Activated T-cell treated with anti-CD3 and anti-CD28 coated beads for 1 hour (primary cell): ENCODE measurements at regions not wholly inside any gene's neighbourhood (a gene's known extent, or its start where the extent isn't known, plus 50 kb on each side); places are given as distances from the start of the nearest gene placed in this dataset.

Source experiments
- DNase-seq: peaks from one replicate; pipeline ENCODE4 v3.0.0-alpha.2; 2020; ENCODE audit warnings: low read depth

DNA sequence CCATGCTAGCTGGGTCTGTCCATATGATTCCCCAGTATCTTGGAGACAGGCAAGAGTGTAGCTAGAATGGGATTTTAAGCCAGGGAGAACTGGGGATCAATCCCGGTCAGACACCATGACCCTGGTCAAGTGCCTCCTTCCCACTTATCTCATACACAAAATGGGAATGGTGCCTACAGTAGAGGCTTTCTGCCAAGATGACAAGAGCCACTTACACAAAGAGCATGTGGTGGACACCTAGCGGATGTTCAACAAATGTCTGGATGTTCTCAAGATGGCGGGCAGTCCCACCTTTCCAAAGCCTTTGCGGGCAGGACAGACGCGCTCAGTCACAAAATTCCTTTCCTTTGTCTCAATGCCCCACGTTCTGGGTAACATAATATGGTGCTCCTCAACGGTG is 57.3 kb downstream of the MAF start:
- DNase-seq = no peak

DNA sequence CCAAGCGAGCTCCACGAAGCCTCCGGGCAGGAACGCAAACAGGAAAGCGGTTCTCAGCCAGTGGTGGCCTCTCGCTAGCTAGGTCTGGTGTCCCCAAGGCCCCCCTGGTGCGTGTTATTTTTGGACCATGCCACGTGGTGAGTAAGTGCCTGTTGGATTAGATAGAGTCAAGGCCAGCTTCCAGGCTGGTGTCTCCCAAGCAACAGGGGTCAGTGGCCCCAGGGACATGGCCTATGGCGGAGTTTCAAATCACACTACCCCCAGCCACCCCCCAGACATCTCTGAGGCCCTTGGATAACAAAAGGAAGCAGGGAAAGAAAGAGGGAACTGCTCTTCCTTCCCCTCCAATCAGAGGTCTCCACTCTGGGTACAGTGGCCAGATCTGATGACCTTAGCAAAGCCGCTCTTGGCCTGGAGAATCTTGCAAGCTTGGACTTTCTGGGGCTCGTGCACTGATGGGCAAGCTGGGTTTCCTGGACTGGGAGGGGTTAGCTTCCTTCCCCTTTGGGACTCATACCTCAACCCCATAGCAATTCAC is 58.2 kb downstream of the MAF start:
- no peak for DNase-seq

DNA sequence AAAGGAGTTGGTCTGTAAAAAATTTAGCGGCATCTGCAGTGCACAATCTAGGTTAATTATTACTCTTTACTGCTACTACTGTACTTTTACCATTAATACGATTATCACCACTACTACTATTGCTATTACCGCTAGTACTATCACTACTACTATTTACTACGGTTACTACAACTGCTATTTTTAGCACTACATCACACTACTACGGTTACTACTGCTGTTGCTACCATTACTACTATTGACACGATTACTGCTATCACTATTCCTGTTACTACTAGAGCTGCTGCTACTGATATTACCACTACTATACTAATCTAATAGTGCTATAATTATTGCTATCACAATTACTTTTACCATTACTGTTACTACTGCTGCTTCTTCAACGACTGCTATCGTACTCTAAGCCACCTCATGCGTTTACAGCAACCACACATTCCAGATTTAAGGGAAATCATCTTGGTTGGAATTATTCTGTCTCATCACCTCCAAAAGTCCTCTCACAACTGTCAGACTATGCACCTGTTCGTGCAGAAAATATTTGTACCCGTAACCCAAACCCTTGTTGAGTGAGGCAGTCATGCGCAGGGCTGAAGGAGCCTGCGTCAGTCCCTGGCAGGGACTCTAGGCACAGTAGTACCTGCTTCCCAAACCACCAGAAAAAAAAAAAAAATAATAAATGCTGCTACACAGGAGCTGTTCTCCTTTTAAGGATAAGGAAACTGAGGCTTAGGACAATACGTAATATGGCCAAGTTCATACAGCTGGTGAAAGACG is 59.5 kb downstream of the MAF start:
- no peak for DNase-seq

DNA sequence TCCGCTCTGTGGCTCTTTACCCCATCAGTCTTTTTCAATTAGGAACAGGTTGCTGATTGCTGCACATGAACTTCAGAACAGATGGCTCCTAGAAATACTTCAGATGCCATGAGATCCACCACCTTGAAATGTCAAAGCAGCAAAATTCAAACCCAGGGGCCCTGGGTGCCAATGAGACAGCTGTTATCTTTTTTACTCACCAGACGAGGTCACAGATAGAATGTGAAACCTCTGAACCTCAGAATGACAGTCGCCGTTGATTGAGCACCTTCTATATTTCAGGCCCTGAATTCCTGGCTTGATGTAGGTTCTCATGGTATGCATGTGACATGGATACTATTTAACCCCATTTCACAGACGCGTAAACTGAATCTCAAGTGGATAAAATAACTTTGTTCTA is 63.0 kb downstream of the MAF start:
- no peak for DNase-seq

DNA sequence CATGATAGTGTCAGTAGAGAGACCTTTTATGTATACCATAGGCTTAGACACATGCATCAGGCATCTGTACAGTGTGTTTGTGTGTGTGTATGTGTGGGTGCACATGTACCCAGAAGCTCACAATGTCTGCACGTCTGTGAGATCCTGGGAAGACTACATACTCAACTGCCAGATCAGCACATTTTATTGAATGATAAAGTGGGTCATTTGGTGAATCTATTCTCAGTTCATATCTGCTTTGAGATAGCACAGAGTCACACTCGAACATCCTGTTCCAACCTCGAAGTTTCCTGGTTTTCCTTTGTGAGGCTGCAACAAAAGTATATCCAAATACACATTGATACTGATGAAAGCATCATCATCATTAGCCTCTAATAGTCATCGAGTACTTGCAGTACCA is 63.6 kb downstream of the MAF start:
- no peak for DNase-seq

DNA sequence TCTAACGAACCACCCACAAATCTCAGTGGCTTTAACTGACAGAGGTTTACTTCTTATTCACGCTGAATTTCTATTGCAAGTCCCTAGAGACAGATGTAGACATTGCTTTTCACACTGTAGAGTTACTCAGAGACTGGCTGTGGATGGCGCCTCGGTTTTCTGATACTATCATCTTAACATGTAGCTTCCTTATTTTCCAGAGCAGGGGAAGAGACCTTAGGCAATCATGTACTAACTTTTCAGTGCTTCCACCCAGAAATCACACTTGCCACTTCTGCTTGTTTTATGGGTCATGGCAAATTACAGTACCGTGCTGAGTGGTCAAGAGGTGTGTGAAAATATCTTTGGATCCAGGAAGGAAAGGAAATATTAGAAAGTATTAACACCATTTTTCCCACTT is 65.4 kb downstream of the MAF start:
- DNase-seq = no peak

DNA sequence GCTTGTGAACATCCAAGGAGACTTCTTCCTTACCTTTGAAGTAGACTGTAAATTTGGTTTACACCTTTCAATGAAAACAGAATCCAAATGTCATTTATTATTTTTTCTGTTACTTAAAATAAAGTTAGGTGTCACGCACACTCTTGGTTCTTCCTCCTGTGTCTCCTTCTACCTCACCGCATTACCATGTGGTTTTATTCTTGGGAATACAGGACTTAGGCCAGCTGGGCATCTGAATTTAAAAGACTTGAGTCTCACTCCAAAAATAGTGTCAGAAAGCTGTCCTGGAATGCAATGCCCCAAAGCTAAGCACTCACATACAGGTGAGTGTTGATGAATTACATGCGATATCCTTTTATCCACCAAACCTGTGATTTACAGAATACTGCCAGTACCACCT is 66.4 kb downstream of the MAF start:
- no peak for DNase-seq

DNA sequence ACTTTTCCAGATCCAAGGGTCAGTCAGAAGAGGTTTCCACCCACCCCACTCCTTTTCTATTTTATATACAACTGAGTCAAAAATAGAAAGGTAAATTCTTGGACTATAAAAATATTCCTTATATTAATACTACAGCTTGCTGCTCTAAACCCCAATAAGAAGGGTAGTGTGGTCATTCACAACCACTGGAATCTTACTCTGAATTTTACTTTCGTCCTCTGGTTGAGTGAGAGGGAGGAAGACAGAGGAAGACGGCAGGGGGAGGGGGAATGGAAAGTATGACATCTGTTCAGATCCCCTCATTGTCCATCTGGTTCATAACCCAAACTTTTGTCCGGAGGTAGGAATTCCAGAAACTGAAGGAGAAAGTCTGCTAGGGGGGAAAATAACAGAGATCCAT is 67.2 kb downstream of the MAF start:
- no peak for DNase-seq

DNA sequence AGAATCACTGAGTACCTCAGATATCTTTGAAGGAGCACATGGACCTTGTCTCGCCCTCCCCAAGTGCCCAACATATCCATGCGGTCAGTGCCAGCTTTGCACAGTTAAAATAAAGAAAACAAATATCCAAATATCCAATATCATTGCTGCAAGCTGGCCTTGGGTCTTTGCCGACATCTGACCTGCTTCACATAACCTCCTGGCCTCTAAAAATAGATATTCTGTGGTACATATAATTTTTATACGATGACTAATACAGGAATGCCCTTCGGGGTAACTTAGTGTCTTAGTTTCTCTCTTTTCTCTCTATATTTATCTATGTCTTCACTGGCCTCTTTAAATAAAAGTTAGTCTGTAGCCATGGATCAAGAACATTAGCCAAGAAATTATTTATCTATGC is 67.8 kb downstream of the MAF start:
- no peak for DNase-seq

DNA sequence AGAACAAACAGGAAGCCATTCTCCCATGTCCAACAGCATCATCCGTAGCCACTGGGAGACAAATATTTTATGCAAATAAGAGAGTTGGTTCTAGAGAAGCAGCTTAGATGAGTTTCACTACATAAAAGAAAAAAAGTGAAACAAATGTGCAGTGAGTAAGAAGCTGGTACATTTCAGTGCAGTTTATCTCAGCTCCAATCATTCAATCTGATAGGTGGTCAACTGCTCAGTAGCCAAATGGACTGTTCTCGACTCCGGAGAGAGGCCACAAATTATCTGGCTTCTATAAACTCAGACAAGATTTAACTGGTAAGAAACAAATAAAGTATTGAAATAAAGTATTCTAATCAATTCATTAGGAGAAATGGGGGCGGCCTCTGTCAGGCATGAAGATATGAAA is 68.3 kb downstream of the MAF start:
- no peak for DNase-seq

DNA sequence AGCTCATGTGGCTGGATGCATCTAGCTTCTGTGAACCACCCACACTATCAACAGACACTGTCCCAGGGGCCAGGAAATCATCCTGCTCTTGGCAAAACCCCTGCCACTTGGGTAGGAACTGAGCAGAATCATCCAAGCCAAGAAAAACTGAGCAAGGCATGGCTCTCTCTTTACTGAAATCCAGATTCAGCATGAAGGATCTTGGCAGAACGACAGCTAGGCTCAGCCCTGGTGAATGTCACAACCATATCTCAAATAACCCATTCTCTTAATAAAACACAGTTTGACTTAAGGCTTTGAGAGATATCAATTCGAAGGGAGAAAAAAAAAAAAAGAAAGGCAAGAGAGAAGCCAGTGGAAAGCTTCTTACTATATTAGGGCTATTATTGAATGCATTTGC is 72.2 kb downstream of the MAF start:
- DNase-seq = no peak

DNA sequence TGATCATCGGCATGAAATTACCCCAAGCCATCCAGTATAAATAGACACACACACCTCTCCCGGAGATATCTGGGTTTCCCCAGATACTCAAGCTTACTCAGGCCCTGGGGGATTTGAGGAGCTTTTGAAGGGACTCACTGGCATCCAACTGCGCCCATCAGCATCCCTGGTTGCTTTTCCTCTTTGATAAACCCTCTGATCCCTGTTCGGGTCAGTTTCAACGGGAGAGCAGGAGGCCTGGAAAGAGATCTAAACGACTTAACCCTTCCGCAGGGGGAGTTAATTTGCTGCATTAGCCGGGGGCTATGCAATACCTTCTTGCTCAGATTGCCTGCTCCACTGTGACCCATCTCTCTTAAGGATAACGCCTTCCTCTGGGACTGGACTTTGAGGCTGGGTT is 76.6 kb downstream of the MAF start:
- no peak for DNase-seq

DNA sequence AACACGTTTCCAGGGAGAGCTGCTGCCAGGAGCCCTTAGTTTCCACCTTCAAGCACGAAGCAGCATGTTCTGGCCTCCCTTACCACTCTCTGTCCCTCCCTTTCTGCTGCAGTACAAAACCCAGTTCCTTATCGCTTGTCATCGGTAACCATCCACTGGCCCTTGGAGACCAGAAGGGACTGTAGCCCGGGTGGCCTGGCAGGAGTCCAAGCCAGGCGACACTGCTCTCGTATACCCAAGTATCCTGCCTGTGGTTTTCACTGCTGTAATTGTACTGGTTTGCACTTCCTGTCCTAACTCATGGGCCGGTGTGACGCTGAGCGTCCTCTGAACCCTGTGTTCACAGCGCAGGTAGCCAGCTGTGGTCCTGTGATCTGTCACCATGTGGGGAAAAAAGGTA is 81.1 kb downstream of the MAF start:
- no peak for DNase-seq

DNA sequence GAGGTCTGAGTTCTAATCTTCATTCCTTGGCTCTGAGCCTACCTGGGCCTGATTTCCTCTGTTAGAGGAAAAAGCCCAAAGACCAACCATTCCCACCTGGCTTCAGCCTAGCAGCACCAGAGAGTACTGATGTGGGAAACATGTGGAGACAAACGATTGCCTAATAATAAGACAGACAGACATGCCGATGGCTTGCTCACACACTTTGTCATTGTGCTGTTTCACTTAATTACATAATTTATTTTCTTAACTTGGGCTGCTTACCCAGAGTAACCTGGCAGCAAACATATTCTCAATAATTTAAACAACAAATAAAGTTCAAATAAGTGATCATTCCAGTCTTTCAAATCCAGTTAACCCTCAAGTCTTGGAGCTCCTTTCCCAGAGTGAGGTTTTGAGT is 83.4 kb downstream of the MAF start:
- DNase-seq = no peak

DNA sequence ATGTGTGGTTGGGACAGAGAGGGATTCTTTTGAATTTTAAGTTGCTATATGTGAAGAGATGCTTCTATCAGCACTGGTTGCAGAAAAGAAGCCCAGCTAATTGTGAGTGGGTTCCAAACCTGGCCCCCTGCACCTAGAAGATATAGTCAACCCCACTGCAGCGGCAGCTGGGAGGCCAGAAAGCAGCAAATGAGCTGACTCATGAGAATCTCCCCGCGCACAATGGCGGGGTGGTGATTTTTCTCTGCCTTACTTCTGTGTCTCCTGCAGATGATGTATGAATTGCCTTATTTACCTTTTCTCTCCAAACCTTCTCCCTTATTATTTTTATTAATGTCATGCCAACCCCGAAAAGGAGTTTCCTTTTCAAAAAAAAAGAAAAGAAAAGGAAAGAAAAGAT is 89.7 kb downstream of the MAF start:
- no peak for DNase-seq

DNA sequence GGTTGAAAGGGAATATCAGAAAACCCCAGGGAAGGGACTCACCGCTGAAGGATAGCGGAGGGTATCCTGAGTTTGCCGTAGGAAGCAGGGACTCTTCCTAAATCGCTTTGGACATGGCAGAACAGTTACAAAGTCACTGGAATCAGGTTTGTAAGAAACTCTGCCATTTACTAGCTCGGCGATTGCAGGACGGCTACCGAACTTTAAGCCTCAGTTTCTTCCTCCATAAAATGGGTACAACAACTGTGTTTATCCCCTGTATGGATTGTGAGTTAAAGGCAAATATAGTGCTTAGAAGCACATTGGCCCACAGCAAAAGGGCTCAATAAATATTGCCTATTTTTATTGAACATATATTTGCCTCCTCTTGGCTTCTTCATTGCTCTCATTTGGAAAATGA is 90.6 kb downstream of the MAF start:
- no peak for DNase-seq

DNA sequence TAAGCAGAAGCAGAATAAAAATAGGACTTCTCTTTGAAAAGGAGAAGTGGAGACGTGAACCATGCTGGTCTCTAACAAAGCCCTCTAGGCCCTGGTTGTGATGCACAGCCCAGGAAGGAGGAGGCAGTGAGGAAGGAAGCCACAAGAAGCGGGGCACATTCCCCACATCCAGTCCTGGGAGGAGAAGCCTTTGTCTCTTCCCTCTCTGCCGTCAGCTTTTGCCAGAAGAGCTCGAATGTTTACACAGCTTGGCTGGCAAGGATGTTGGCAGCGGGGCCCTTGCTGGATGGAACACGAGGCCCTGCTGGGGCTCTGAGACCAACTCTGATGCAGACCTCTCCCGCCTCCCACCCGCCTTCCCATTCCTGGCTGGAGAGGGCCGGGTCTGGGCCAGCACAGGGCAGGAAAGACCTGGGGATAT is 91.3 kb downstream of the MAF start:
- no peak for DNase-seq

DNA sequence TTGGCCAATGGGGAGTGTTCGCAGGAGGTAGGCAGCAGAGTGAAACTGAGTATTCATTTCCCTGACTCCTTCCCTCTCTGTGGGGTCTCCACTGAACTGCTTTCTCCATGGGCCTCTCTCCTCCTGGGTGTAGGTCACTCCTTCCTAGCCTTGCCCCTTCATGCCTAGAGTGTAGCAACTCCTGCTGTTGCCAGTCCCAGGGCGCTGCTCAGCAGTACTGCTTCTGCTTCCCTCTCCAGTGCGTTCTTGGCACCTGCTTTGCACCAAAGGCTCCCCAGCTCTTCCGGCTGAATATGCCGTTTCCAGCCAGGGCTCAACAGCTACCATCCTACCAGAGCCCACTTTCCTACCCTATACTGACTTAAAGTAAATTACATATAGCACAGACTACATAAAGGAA is 92.2 kb downstream of the MAF start:
- DNase-seq = no peak

DNA sequence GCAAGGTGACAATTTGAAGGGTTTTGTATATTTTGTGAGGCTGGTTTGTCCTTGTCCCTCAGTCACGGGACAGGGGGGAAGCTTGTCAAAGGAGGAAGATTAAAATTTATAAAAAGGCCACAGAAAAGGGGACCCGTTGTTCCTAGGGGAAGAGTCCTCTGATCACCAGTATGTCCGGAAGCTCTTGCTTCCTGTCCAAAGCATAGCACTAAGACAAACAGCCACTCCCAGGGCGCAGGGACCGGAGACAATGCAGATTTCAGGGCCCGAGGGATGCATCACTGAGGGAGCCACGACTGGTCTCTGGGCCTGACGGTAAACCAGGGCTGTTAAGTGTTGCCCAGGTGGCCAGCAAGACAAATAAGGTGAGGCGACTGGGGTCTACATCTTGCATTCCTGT is 95.2 kb downstream of the MAF start:
- DNase-seq = no peak

DNA sequence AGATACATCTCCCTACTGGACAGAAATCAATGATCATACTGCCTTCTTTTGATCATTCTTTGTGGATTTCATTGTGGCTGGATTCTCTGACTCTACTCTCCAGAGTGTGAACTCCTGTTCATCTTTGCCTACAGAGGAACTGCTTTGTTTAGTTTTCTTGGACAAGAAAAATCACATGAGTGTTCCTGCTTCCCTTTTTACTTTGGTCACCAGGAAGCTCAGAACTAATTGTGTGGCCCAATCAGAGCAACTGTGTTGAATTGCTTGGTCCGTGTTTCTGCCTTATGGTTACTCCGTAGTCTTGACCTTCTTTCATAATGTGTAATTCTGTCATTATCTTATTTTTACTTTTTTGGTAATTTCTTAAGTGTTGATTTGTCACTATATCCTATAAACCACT is 97.0 kb downstream of the MAF start:
- DNase-seq = no peak

DNA sequence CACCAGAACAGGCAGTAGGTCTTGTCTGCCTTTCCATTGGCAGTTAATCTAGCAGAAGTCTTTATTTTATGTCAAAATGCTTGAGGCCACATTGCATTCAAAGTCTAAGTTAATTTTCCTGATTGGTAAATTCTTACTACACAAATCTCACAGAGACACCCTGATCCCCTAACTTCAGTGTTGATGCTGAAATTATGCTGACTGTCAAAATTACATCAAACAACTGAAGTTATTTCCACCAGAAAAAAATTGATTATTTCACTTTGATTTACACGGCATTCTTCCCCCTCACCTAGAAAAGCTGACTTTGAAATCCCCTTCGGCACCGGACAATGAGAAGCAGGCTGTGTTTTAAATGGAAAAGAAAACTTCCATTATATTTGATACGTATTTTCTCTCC is 99.1 kb downstream of the MAF start:
- no peak for DNase-seq

DNA sequence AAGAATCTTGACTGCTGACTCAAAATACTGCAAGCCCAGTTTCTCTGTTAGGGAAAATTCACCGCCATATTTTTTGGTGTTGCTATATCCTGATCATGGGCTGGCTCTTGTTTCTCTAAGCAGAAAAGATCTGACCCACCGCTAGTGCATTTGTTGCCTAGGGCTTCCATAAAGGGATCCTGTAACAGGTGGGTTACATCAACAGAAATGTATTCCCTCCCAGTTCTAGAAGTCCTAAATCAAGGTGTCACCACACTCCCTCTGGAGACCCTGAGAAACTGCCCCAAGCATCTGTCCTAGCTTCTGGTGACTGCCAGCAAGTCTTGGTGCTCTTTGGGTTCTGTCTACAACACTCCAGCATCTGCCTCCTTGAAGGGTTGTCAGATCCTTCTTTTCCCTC is 99.7 kb downstream of the MAF start:
- DNase-seq = no peak

DNA sequence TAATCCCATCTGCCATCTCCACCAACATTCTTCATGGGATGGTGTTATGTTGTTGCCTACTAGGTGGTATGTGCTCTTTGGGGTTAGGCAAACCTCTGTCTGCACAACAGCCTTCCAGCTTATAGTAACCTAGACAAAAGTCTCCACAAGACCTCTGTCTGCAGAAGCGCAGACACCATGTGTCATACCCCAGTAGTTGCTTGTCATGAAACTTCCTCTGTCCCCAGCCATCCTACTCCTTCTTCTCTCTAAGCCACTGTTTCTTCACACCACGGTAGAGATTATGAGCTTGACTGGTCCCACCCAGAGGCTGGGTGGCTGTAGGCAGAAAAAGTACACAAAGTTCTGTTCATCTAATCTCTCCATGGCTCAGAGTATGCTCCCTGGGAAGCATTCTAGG is 100.3 kb downstream of the MAF start:
- DNase-seq = no peak

DNA sequence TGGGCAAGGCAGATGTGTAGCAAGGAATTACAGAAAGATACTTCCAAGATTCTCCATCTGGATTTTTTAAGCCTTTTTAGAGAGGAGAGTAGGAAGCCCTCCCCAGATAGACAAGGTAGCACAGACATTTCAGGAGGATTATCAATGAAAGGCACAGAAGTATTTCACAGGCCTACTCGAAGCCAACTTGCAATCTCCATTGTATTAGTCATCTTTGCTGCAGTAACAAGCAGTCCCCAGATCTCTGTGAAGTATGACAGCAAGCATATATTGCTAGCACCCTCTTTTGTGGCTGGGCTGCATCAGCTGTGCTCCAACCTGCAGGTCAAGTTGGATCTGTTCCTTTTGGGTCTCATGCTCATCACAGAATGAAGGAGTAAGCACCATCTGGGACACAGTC is 101.6 kb downstream of the MAF start:
- no peak for DNase-seq
